ENCODE measurements at regions not wholly inside any gene's neighbourhood (a gene's known extent, or its start where the extent isn't known, plus 50 kb on each side); places are given as distances from the start of the nearest gene placed in this dataset.

- Histone ChIP-seq H3K9me3 (no peaks in the 10 kb centered on the region), H3K4me3 (ENCODE audit: low read depth in 1 of 2, low read length in 1 of 2) (no peak overlapping the region), H3K36me3 (no peaks in the 10 kb centered on the region), H3K27ac (peak overlapping the region; percentile 51), H3K27me3 (peaks cover 6% of the 10 kb centered on the region), H3K4me1 (ENCODE audit: control insufficient read depth in 1 of 2, insufficient read depth in 1 of 2, low read depth in 1 of 2, low read length in 1 of 2) (peaks cover 20 to 26% of the 10 kb centered on the region in 2 experiments)
- TF ChIP-seq CTCF (IDR thresholded peaks at IDR 0.05) = no peak
Observed at GRCh38 chr12:11596141-11596540, 53.3 kb upstream of the ETV6 start.

- H3K4me3 ChIP-seq (ENCODE audit: low read depth in 1 of 2, low read length in 1 of 2) = no peak overlapping the region
- H3K9me3 ChIP-seq = no peaks in the 10 kb centered on the region
- no peak for TF ChIP-seq CTCF (IDR thresholded peaks at IDR 0.05)
- no peaks in the 10 kb centered on the region for H3K27me3 ChIP-seq
- peaks cover 20 to 26% of the 10 kb centered on the region in 2 experiments for H3K4me1 ChIP-seq (ENCODE audit: control insufficient read depth in 1 of 2, insufficient read depth in 1 of 2, low read depth in 1 of 2, low read length in 1 of 2)
- no peaks in the 10 kb centered on the region for H3K36me3 ChIP-seq
- no peak overlapping the region for H3K27ac ChIP-seq
Observed at GRCh38 chr12:11598900-11599299, 50.6 kb upstream of the ETV6 start.
